ENCODE measurements at regions not wholly inside any gene's neighbourhood (a gene's known extent, or its start where the extent isn't known, plus 50 kb on each side); places are given as distances from the start of the nearest gene placed in this dataset.
"Not testable (repeated sequence)": the region's sequence is repeated elsewhere in the genome, so short reads cannot be mapped to it uniquely, and the experiment has no call there.

GRCh38 chr13:65347420-65348030 lies 1882.6 kb downstream of the PCDH9 start:
- DNase-seq = no peak

GRCh38 chr13:65343898-65344663 lies 1886.1 kb downstream of the PCDH9 start:
- no peak for DNase-seq

GRCh38 chr13:65342541-65343337 lies 1887.4 kb downstream of the PCDH9 start:
- no peak for DNase-seq

GRCh38 chr13:65339241-65339640 lies 1890.9 kb downstream of the PCDH9 start:
- no peak for DNase-seq

GRCh38 chr13:65336916-65337315 lies 1893.2 kb downstream of the PCDH9 start:
- peak; percentile 16 for DNase-seq

- DNase-seq = no peak
Measured at GRCh38 chr13:65336087-65336749, 1893.9 kb downstream of the PCDH9 start.

GRCh38 chr13:65330691-65331090 lies 1899.4 kb downstream of the PCDH9 start:
- DNase-seq = no peak

GRCh38 chr13:65330287-65330686 lies 1899.8 kb downstream of the PCDH9 start:
- DNase-seq = no peak

GRCh38 chr13:65323192-65323591 lies 1906.9 kb downstream of the PCDH9 start:
- DNase-seq = not testable (repeated sequence)

GRCh38 chr13:65321423-65321822 lies 1908.7 kb downstream of the PCDH9 start:
- DNase-seq = not testable (repeated sequence)

GRCh38 chr13:65314008-65314407 lies 1916.1 kb downstream of the PCDH9 start:
- no peak for DNase-seq

- no peak for DNase-seq
Measured at GRCh38 chr13:65310663-65311328, 1919.3 kb downstream of the PCDH9 start.

GRCh38 chr13:65309906-65310305 lies 1920.2 kb downstream of the PCDH9 start:
- DNase-seq = no peak

- DNase-seq = not testable (repeated sequence)
Measured at GRCh38 chr13:65308729-65309128, 1921.4 kb downstream of the PCDH9 start.

GRCh38 chr13:65307056-65307455 lies 1923.1 kb downstream of the PCDH9 start:
- no peak for DNase-seq

- DNase-seq = no peak
Measured at GRCh38 chr13:65302691-65303090, 1927.4 kb downstream of the PCDH9 start.

GRCh38 chr13:65301506-65301905 lies 1928.6 kb downstream of the PCDH9 start:
- DNase-seq = no peak

- no peak for DNase-seq
Measured at GRCh38 chr13:65300220-65300619, 1929.9 kb downstream of the PCDH9 start.

GRCh38 chr13:65293530-65294198 lies 1936.5 kb downstream of the PCDH9 start:
- no peak for DNase-seq

- no peak for DNase-seq
Measured at GRCh38 chr13:65292488-65292901, 1937.6 kb downstream of the PCDH9 start.

- DNase-seq = no peak
Measured at GRCh38 chr13:65287405-65287804, 1942.7 kb downstream of the PCDH9 start.
